Endodermal cell (in vitro differentiated cells): ENCODE measurements at regions not wholly inside any gene's neighbourhood (a gene's known extent, or its start where the extent isn't known, plus 50 kb on each side); places are given as distances from the start of the nearest gene placed in this dataset.

ENCODE experiments used
- DNase-seq: peaks from one replicate; pipeline ENCODE4 v3.0.0-alpha.2; 2017
- H3K27ac ChIP-seq: 2 replicates; pipeline ENCODE4 v1.5.1; 2013; ENCODE audit warnings: mild to moderate bottlenecking, low read depth, low read length, moderate library complexity
- H3K27me3 ChIP-seq: 2 replicates; pipeline ENCODE4 v1.6.1; 2013; ENCODE audit warnings: mild to moderate bottlenecking, low read length, moderate library complexity; ENCODE audit not compliant: insufficient read depth, control insufficient read depth, poor library complexity, severe bottlenecking
- H3K36me3 ChIP-seq: 2 replicates; pipeline ENCODE4 v1.7.0; 2013; ENCODE audit warnings: mild to moderate bottlenecking, low read length, moderate library complexity; ENCODE audit not compliant: control insufficient read depth, insufficient read depth
- H3K4me1 ChIP-seq: one replicate; pipeline ENCODE4 v1.7.0; 2013; ENCODE audit warnings: low read length; ENCODE audit not compliant: control insufficient read depth, insufficient read depth
- H3K4me3 ChIP-seq: 2 replicates; pipeline ENCODE4 v1.5.1; 2013; ENCODE audit warnings: mild to moderate bottlenecking, low read length, moderate library complexity
- H3K9ac ChIP-seq: 2 replicates; pipeline ENCODE4 v1.6.1; 2013; ENCODE audit warnings: mild to moderate bottlenecking, low read length, moderate library complexity; ENCODE audit not compliant: poor library complexity, severe bottlenecking; ENCODE audit errors: extremely low read depth
- H3K9me3 ChIP-seq: 2 replicates; pipeline ENCODE4 v1.6.1; 2013; ENCODE audit warnings: mild to moderate bottlenecking, low read length, moderate library complexity; ENCODE audit not compliant: control insufficient read depth
- H3K27ac Mint-ChIP-seq: 2 replicates; pipeline ENCODE4 v1.8.0; 2020; ENCODE audit warnings: mixed read lengths
- H3K27me3 Mint-ChIP-seq: 2 replicates; pipeline ENCODE4 v1.8.0; 2021; ENCODE audit warnings: mild to moderate bottlenecking, mixed read lengths; ENCODE audit not compliant: insufficient read depth
- H3K36me3 Mint-ChIP-seq: 2 replicates; pipeline ENCODE4 v1.8.0; 2020; ENCODE audit warnings: low read depth, mixed read lengths
- H3K4me1 Mint-ChIP-seq: 2 replicates; pipeline ENCODE4 v1.8.0; 2020; ENCODE audit warnings: mixed read lengths
- H3K4me3 Mint-ChIP-seq: 2 replicates; pipeline ENCODE4 v1.8.0; 2020; ENCODE audit warnings: mild to moderate bottlenecking, moderate library complexity, mixed read lengths
- H3K9me3 Mint-ChIP-seq: 2 replicates; pipeline ENCODE4 v1.8.0; 2020; ENCODE audit warnings: mild to moderate bottlenecking, mixed read lengths
- WGBS, 2 experiments: methylation state at CpG; one replicate each; pipeline versions ENCODE4 v1.1.5 to v1.1.7; 2013; ENCODE audit warnings: missing lambda C conversion rate in 2 of 2, mixed read lengths in 1 of 2; ENCODE audit not compliant: insufficient coverage in 1 of 2, insufficient read length in 1 of 2; 5-methylcytosine and 5-hydroxymethylcytosine counted together
- TF ChIP-seq, protein P1 (sequence below): fragments of 200-600 bp; sonication (generic); conservative IDR thresholded peaks from 2 replicates; pipeline ENCODE4 v1.5.0; 2021; ENCODE audit warnings: antibody characterized with exemption, mild to moderate bottlenecking

DNA sequence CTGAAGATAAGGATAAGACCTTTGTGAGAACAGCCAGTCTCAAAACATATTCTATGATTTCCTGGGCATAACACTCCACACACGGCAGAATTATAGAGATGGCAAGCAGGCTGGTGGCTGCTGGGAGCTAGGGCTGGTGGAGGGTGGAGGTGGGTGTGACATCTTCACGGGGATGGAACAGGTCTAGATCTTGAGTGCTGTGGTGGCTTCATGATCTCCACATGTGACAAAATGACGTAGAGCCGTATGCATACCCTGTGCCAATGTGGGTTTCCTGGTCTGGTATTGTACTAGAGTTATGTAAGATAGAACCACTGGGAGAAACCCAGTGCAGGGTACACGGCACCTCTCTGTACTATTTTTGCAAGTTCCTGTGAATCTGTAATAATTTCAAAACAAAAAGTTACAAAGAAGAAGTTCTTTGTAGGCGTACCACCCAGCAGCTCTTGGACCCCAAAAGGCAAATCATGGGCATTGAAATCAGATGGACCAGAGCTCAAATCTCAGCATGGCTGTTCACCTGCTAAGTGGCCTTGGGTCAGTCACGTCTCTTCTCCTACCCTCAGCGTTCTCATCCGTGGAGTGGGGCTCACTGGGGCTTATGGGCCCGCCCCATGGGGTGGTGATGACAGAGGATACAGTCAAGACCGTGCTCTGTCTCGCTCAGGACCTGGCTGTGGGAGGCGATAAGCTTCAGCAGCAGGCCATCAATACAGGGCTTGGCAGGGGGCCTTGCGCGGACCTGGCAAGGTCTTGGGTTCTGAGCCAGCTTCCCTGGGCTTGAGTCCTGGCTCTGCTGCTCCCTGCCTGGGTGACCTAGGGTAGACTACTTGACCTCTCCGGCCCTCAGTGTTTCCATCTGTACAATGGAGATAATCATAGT lies 74.7 kb upstream of the UNC5A start:
- H3K4me3 ChIP-seq: no peak overlapping the region
- H3K9me3 ChIP-seq: no peaks in the 10 kb centered on the region
- H3K27me3 ChIP-seq: no peaks in the 10 kb centered on the region
- peak; percentile 38 for DNase-seq
- Mint-ChIP-seq H3K4me1 (peaks cover 13% of the 10 kb centered on the region), H3K4me3 (no peak overlapping the region), H3K27me3 (peaks cover 17% of the 10 kb centered on the region), H3K36me3 (no peaks in the 10 kb centered on the region), H3K9me3 (no peaks in the 10 kb centered on the region), H3K27ac (no peak overlapping the region)
- peaks cover 3% of the 10 kb centered on the region for H3K4me1 ChIP-seq
- H3K9ac ChIP-seq: no peak overlapping the region
- TF ChIP-seq, protein P1, sequence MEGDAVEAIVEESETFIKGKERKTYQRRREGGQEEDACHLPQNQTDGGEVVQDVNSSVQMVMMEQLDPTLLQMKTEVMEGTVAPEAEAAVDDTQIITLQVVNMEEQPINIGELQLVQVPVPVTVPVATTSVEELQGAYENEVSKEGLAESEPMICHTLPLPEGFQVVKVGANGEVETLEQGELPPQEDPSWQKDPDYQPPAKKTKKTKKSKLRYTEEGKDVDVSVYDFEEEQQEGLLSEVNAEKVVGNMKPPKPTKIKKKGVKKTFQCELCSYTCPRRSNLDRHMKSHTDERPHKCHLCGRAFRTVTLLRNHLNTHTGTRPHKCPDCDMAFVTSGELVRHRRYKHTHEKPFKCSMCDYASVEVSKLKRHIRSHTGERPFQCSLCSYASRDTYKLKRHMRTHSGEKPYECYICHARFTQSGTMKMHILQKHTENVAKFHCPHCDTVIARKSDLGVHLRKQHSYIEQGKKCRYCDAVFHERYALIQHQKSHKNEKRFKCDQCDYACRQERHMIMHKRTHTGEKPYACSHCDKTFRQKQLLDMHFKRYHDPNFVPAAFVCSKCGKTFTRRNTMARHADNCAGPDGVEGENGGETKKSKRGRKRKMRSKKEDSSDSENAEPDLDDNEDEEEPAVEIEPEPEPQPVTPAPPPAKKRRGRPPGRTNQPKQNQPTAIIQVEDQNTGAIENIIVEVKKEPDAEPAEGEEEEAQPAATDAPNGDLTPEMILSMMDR: no peak
- H3K27ac ChIP-seq: no peak overlapping the region
- 90 to 100% methylated on average over 7 to 16 of the region's 16 CpGs for WGBS, 2 experiments
- H3K36me3 ChIP-seq: no peaks in the 10 kb centered on the region

DNA sequence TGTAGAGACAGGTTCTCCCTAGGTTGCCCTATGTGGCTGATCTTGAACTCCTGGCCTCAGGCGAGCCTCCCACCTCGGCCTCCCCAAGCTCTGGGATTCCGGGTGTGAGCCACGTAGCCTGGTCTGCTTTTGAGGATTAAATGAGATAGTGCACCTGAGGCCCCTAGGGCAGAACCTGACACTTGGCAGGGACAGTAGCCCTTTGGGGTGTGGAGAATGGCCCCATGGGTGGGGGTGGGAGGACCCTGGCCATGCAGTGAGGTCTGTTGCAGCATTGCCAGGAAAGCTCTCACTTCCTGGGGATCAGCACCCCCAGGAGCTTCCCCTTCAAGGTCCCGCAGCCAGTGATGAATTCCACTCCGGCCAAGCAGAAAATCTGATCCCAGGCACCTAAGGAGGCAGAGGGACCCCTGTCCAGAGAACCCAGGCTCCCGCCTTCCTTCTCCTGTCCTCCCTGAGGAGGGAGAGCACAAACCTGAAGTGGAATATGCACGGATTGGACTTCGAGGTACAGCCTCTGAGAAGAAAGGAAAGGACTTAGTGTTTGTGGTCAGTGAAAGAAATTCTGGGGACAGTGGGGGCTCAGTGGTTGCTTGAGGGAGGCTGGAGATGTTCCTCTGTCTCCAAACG lies 73.9 kb upstream of the UNC5A start:
- peak overlapping the region; percentile 32 for H3K27ac ChIP-seq
- no peak overlapping the region for H3K4me3 ChIP-seq
- H3K36me3 ChIP-seq: no peaks in the 10 kb centered on the region
- H3K9me3 ChIP-seq: no peaks in the 10 kb centered on the region
- DNase-seq: peak; percentile 43
- H3K4me1 ChIP-seq: peaks cover 3% of the 10 kb centered on the region
- no peaks in the 10 kb centered on the region for H3K9me3 Mint-ChIP-seq
- peaks cover 21% of the 10 kb centered on the region for H3K27me3 Mint-ChIP-seq
- H3K4me3 Mint-ChIP-seq: no peak overlapping the region
- peaks cover 13% of the 10 kb centered on the region for H3K4me1 Mint-ChIP-seq
- no peak overlapping the region for H3K27ac Mint-ChIP-seq
- WGBS, 2 experiments: 83 to 85% methylated on average over 7 to 10 of the region's 10 CpGs
- no peak overlapping the region for H3K9ac ChIP-seq
- H3K27me3 ChIP-seq: no peaks in the 10 kb centered on the region
- TF ChIP-seq, protein P1: no peak
- H3K36me3 Mint-ChIP-seq: no peaks in the 10 kb centered on the region

DNA sequence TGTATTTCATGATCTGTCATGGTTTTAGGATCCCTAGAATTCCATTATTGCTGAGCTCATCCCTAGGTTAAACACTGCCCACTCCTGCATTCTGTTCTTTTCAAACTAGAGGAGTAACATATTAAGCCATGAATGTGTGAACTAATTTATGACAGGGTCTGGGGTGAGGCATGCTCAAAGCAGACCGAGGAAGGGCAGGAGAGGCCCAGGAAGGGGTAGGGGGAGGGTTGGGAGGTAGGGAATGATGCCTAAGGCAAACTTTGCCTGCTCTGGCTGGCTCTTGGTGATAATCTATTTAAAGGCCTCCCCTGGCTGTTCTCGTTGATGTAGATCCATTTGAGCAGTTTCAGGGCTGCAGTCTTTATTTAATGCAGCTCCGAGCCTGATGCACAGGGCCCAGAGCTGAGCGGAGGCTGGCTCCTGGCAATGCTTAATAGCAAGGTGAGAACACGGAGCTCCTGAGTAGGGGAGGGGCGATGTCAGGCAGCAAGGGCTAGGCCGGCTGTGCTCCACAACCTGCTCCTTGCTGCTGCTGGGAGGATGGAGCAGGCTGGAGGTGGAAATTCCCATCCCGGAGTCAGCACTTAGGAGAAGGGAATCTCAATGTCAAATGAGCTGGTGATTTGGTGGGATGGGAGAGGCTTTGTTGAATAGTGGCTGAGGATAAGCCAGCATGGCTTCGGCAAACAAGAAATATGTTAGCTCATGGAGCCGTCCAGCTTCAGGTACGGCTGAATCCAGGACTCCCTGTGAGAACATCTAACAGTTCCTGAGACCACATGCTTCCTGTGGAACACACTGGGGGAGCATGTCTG lies 73.2 kb upstream of the UNC5A start:
- no peaks in the 10 kb centered on the region for H3K36me3 ChIP-seq
- Mint-ChIP-seq H3K36me3 (no peaks in the 10 kb centered on the region), H3K27ac (no peak overlapping the region), H3K27me3 (peaks cover 28% of the 10 kb centered on the region), H3K9me3 (no peaks in the 10 kb centered on the region), H3K4me1 (peaks cover 13% of the 10 kb centered on the region), H3K4me3 (no peak overlapping the region)
- TF ChIP-seq, protein P1: no peak
- WGBS, 2 experiments: 80 to 82% methylated on average over 9 to 11 of the region's 11 CpGs
- no peaks in the 10 kb centered on the region for H3K9me3 ChIP-seq
- H3K9ac ChIP-seq: no peak overlapping the region
- peak; percentile 48 for DNase-seq
- peak overlapping the region; percentile 32 for H3K27ac ChIP-seq
- H3K4me1 ChIP-seq: peaks cover 3% of the 10 kb centered on the region
- no peak overlapping the region for H3K4me3 ChIP-seq
- H3K27me3 ChIP-seq: peaks cover 7% of the 10 kb centered on the region
